Esophagus squamous epithelium (tissue), 5 donors: ENCODE measurements at regions not wholly inside any gene's neighbourhood (a gene's known extent, or its start where the extent isn't known, plus 50 kb on each side); places are given as distances from the start of the nearest gene placed in this dataset.
"Not testable (repeated sequence)": the region's sequence is repeated elsewhere in the genome, so short reads cannot be mapped to it uniquely, and the experiment has no call there.

Experiments used
- DNase-seq: peaks from one replicate; lab custom pipeline; 2025; lab: John Stamatoyannopoulos, UW
- H3K27ac ChIP-seq, 4 donors: fragments of 200-600 bp; sonication (generic); one replicate each; pipeline ENCODE4 v1.5.1; 2016 to 2019; ENCODE audit warnings: mild to moderate bottlenecking in 1 of 4
- H3K27me3 ChIP-seq, 4 donors: fragments of 200-600 bp; sonication (generic); 1 replicate in 3 of 4; 2 replicates in 1 of 4; pipeline versions ENCODE4 v1.5.1 to v1.6.0; 2017 to 2021; ENCODE audit warnings: antibody characterized with exemption in 1 of 4
- H3K36me3 ChIP-seq, 3 donors: fragments of 200-600 bp; sonication (generic); one replicate each; pipeline ENCODE4 v1.5.1; 2016 to 2019
- H3K4me1 ChIP-seq, 3 donors: fragments of 200-600 bp; sonication (generic); one replicate each; pipeline ENCODE4 v1.5.1; 2017 to 2019
- H3K4me3 ChIP-seq, 4 donors: fragments of 200-600 bp; sonication (generic); 1 replicate in 3 of 4; 2 replicates in 1 of 4; pipeline ENCODE4 v1.5.1; 2016 to 2019; ENCODE audit warnings: mild to moderate bottlenecking in 2 of 4, moderate library complexity in 1 of 4
- H3K9me3 ChIP-seq, 3 donors: fragments of 200-600 bp; sonication (generic); one replicate each; pipeline ENCODE4 v1.5.1; 2016 to 2019
- POLR2A ChIP-seq, 4 donors: fragments of 450-650 bp; IDR thresholded peaks; one replicate each; pipeline ENCODE4 v1.6.1; 2017; ENCODE audit warnings: antibody characterized with exemption in 4 of 4, mild to moderate bottlenecking in 4 of 4, moderate library complexity in 3 of 4
- whole genome bisulfite sequencing, 2 donors: methylation state at CpG; one replicate each; pipeline ENCODE4 v1.1.5; 2018; 5-methylcytosine and 5-hydroxymethylcytosine counted together
- intact Hi-C: fragments of 100-400 bp; cut with DNase I; formaldehyde crosslinking; loops from one replicate; pipeline ENCODE4 v1.15.0; 2022
- TF ChIP-seq, protein P1 (sequence below), 6 experiments: fragments of 450-650 bp in 4 of 6; fragments of 200-600 bp in 2 of 6; sonication (generic) in 2 of 6; IDR thresholded peaks; one replicate each; pipeline ENCODE4 v1.5.1; 2016 to 2019; ENCODE audit warnings: antibody characterized with exemption in 6 of 6, mild to moderate bottlenecking in 4 of 6, moderate library complexity in 4 of 6
- donor health status: DM: yes; HTN: yes; CAD: no.

DNA sequence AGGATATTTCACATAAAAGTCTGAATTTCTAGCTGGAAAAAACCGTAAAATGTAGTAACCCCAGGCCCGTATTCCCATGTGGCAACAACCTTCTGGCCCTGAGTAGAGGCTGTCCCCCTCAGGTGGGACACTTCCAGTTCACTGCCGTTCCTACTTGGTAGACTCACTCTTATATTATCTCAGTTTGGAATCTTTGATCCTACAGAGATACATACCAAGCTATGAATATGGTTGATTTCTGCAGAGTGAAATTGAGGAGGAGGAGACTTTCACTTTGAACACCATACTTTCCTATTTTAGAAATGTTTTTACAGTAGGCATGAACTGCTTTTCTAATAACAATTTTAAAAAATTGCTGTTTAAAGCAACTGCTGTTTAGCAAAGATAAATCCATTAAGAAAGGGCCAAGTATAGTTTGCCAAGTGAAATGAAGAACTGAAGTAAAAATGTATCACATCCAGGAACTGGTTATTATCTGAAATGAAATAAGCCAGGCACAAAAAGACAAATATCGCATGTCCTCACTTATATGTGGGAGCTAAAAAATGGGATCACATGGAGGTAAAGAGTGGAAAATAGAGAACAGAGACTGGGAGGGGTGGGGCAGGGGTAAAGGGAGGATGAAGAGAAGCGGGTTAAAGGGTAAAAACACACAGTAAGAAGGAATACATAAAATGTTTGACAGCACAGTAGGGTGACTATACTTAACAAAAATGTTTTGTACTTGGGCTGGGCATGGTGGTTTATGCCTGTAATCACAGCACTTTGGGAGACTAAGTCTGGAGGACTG lies 92.8 kb upstream of the METAP2 start:
- peaks cover 0 to 28% (median 5%) of the 10 kb centered on the region in 3 donors for H3K4me1 ChIP-seq
- DNase-seq = no peak
- H3K4me3 ChIP-seq = no peak overlapping the region
- H3K27me3 ChIP-seq = no peaks in the 10 kb centered on the region
- no peaks in the 10 kb centered on the region for H3K9me3 ChIP-seq
- TF ChIP-seq, protein P1, sequence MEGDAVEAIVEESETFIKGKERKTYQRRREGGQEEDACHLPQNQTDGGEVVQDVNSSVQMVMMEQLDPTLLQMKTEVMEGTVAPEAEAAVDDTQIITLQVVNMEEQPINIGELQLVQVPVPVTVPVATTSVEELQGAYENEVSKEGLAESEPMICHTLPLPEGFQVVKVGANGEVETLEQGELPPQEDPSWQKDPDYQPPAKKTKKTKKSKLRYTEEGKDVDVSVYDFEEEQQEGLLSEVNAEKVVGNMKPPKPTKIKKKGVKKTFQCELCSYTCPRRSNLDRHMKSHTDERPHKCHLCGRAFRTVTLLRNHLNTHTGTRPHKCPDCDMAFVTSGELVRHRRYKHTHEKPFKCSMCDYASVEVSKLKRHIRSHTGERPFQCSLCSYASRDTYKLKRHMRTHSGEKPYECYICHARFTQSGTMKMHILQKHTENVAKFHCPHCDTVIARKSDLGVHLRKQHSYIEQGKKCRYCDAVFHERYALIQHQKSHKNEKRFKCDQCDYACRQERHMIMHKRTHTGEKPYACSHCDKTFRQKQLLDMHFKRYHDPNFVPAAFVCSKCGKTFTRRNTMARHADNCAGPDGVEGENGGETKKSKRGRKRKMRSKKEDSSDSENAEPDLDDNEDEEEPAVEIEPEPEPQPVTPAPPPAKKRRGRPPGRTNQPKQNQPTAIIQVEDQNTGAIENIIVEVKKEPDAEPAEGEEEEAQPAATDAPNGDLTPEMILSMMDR (IDR thresholded peaks at IDR 0.05) = no peak
- TF ChIP-seq POLR2A (IDR thresholded peaks at IDR 0.05) = no peak
- no peaks in the 10 kb centered on the region for H3K36me3 ChIP-seq
- WGBS, 2 donors = 80 to 81% methylated on average over 5 of the region's 5 CpGs
- intact Hi-C loops = no loop called here
- H3K27ac ChIP-seq = peak overlapping the region in 1 of 4 donors; percentile 47

DNA sequence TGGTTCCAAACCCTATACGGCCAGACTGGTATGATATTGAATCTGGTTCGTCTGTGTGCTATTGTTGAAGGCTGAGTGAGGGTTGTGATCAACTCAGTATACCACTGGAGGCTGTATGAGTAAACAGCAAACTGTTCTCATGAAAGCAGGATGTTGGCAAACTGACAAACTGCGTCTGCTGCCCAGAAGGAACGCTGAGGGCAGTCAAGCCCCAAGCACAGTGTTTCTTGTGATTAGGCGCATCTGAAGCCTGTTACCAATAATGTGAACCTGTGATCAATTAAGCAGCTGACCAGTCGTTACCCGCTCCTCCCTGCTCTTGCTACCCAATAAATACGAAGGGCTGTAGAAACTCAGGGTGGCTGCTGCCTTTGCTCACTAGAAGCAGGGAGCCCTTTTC lies 90.0 kb upstream of the METAP2 start:
- 60 to 66% methylated on average over 7 to 8 of the region's 8 CpGs for WGBS, 2 donors
- H3K4me3 ChIP-seq, intact Hi-C loops, H3K27me3 ChIP-seq, DNase-seq, H3K9me3 ChIP-seq, H3K36me3 ChIP-seq: not testable (repeated sequence)
- peaks cover 0 to 31% (median 5%) of the 10 kb centered on the region in 3 donors for H3K4me1 ChIP-seq
- peak overlapping the region in 3 of 4 donors; percentile 56 to 82 (median 62) for H3K27ac ChIP-seq

DNA sequence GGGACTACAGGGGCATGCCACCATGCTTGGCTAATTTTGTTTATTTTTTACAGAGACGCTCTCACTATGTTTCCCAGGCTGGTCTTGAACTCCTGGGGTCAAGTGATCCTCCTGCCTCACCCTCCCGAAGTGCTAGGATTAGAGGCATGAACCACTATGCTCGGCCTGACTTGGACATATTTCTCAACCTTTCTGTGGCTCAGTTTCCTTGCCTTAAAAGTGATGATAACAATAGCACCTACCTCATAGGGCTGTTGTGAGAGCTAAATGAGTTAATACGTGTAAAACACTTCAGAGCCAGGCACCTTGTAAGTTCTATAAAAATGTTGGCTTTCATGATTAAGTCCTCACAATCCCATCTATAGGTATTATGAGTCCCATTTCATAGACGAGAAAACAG lies 89.2 kb upstream of the METAP2 start:
- TF ChIP-seq, protein P1 (IDR thresholded peaks at IDR 0.05) = no peak
- TF ChIP-seq POLR2A (IDR thresholded peaks at IDR 0.05) = no peak
- no peaks in the 10 kb centered on the region for H3K36me3 ChIP-seq
- H3K9me3 ChIP-seq = no peaks in the 10 kb centered on the region
- H3K27ac ChIP-seq = peak overlapping the region in 2 of 4 donors; percentile 77 to 82
- no peak for DNase-seq
- H3K4me3 ChIP-seq = no peak overlapping the region
- peaks cover 0 to 3% (median 0%) of the 10 kb centered on the region in 4 donors for H3K27me3 ChIP-seq
- intact Hi-C loops = no loop called here
- peaks cover 0 to 31% (median 5%) of the 10 kb centered on the region in 3 donors for H3K4me1 ChIP-seq
- 63 to 65% methylated on average over 5 of the region's 5 CpGs for WGBS, 2 donors

DNA sequence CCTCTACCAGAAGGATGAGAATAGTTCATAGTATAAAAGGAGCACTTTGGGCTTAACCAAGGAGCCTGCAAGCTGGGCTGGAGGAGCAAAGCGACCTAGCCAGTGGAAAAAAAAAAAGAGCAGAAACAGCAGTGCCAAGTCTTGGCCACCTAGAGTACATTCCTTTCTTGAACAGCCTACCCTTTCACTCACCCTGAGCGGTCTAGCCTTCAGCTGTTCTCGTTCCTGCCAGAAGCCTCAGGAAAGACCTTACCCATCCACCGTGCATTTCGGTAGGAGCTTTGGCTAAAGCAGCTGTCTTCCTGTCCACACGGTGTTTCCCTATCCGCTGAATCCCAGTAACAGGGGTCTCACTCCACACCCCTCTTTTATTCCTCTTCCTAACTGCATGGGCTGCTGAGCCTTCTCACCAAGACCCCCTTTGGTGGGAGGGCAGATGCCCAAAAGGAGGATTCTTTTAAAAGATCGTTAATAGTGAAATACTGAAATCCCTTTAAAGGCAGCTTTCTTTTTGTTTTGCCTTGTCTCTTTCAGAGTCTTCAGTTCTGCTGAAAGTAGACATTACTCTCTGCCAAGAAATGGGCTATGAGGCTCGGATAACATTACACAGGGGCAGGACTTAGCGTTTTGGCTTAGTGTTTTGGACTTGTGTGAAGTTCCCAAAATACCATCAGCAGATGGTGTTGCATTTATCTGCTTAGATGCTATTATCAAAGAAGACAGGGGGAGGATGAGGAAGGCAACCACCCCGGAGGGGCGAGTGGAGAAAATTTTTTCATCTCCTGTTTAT lies 88.5 kb upstream of the METAP2 start:
- WGBS, 2 donors = 30% methylated on average over 12 of the region's 12 CpGs
- peaks cover 0 to 8% (median 0%) of the 10 kb centered on the region in 4 donors for H3K27me3 ChIP-seq
- H3K4me1 ChIP-seq = peaks cover 0 to 31% (median 5%) of the 10 kb centered on the region in 3 donors
- no peak for TF ChIP-seq POLR2A (IDR thresholded peaks at IDR 0.05)
- TF ChIP-seq, protein P1 (IDR thresholded peaks at IDR 0.05) = no peak
- peak overlapping the region; percentile 8 to 82 (median 78) for H3K27ac ChIP-seq
- H3K4me3 ChIP-seq = peak overlapping the region in 3 of 4 donors; percentile 31 to 57 (median 32)
- H3K36me3 ChIP-seq = no peaks in the 10 kb centered on the region
- no peaks in the 10 kb centered on the region for H3K9me3 ChIP-seq
- intact Hi-C loops = no loop called here
- DNase-seq = no peak

DNA sequence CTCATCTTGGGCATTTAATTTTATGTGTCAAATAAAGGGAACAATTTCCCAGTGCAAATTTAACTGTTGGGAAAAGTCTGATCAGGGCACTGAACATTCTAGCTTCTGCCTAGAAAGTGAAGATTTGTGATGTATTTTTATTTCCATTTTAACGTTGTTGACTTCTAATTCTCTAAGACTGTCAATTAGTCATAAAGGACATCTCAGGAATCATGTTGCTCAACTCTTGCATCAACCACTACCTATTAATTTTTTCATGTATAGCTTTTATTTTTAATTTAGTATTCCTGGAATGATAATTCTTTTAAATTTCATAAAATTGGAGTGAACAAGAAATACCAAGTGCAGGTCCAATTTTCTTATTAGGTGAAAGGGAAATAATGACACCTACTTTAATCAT lies 87.9 kb upstream of the METAP2 start:
- no peaks in the 10 kb centered on the region for H3K9me3 ChIP-seq
- DNase-seq = no peak
- 23 to 30% methylated on average over 1 of the region's 1 CpG for WGBS, 2 donors
- peak overlapping the region in 3 of 4 donors; percentile 31 to 57 (median 32) for H3K4me3 ChIP-seq
- TF ChIP-seq, protein P1 (IDR thresholded peaks at IDR 0.05) = no peak
- TF ChIP-seq POLR2A (IDR thresholded peaks at IDR 0.05) = no peak
- H3K27me3 ChIP-seq = peaks cover 0 to 12% (median 0%) of the 10 kb centered on the region in 4 donors
- no peaks in the 10 kb centered on the region for H3K36me3 ChIP-seq
- H3K27ac ChIP-seq = peak overlapping the region in 3 of 4 donors; percentile 77 to 82 (median 78)
- peaks cover 0 to 31% (median 5%) of the 10 kb centered on the region in 3 donors for H3K4me1 ChIP-seq
- intact Hi-C loops = no loop called here

DNA sequence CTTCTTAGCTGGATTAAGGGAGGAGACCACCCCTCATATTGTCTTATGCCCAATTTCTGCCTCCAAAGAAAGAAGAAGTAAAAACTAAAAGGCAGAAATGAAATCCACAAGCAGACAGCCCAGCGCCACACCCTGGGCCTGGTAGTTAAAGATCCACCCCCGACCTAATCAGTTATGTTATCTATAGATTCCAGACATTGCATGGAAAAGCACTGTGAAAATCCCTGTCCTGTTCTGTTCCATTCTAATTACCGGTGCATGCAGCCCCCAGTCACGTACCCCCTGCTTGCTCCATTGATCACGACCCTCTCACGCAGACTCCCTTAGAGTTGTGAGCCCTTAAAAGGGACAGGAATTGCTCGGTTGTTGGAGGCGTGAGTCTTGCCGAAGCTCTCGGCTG lies 85.7 kb upstream of the METAP2 start:
- H3K36me3 ChIP-seq, H3K4me3 ChIP-seq, H3K9me3 ChIP-seq, DNase-seq, intact Hi-C loops, H3K27ac ChIP-seq: not testable (repeated sequence)
- peaks cover 0 to 12% (median 0%) of the 10 kb centered on the region in 4 donors for H3K27me3 ChIP-seq
- WGBS, 2 donors = 76 to 95% methylated on average over 10 of the region's 10 CpGs
- peaks cover 0 to 31% (median 5%) of the 10 kb centered on the region in 3 donors for H3K4me1 ChIP-seq
